Iris pigment epithelial cell (primary cell): ENCODE measurements at regions not wholly inside any gene's neighbourhood (a gene's known extent, or its start where the extent isn't known, plus 50 kb on each side); places are given as distances from the start of the nearest gene placed in this dataset.
A peak's percentile ranks its signal among the peaks of the same experiment; 100 is the strongest.
"Not testable (repeated sequence)": the region's sequence is repeated elsewhere in the genome, so short reads cannot be mapped to it uniquely, and the experiment has no call there.

Source experiments
- DNase-seq: peaks from one replicate; pipeline ENCODE4 v3.0.0-alpha.2; 2011; ENCODE audit warnings: low read depth

DNA sequence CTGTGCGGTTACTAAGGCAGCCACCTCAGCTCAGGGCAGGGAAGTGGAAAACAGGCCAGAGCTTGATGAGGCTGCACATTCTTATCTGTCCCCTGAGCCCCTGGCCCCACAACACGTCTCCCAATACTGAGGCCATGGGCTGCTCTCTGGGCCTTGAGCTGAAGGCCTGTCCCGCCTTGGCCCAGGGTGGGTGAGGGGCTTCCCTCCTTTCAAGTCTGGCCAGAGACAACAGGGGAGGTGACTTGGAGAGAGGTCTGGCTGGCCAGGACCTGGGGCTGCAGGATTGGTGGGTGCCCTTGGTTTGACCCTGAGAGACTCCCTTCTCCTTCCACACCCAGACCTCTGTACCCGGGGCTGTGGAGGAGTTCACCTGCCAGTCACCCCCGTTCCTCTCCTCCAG, 563.8 kb downstream of the PTPRU start:
- no peak for DNase-seq

GRCh38 chr1:29798699-29799566, 562.6 kb downstream of the PTPRU start:
- DNase-seq = no peak

DNA sequence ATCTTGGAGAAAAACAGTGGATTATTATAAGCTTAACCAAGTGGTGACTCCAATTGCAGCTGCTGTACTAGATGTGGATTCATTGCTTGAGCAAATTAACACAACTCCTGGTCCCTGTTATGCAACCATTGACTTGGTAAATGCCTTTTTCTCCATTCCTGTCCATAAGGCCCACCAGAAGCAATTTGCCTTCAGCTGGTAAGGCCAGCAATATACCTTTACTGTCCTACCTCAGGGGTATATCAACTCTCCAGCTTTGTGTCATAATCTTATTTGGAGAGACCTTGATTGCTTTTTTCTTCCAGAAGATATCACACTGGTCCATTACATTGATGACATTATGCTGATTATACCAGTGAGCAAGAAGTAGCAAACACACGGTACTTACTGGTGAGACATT, 560.8 kb downstream of the PTPRU start:
- DNase-seq = not testable (repeated sequence)

GRCh38 chr1:29795965-29796364, 559.6 kb downstream of the PTPRU start:
- not testable (repeated sequence) for DNase-seq

DNA sequence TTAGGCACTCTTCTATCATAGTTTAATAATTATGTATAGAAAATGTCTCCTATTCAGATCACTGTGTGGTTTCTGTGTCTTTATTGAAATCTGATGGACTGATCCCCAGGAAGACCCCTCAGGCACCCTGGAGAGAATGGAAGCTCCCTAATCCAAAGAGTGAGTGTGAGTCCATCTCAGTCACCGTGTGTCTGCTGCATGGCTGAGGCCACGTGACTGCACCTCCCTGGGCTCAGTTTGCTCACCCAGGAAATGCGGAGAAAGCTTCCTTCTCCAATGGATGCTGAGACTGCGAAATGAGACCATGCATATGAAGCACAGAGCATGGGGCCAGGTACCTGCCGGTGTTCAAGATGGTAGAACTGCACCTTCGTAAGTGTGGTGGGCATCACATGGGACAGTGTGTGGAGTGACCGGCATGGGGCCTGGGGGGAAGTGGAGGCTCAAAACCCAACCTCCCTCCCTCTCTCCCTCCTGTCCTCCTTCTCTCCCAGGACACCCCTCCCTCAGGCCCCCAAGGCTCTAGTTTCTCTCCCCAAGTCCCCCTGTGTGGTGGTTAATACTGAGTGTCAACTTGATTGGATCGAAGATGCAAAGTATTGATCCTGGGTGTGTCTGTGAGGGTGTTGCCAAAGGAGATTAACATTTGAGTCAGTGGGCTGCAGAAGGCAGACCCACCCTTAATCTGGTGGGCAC, 557.5 kb downstream of the PTPRU start:
- DNase-seq = no peak

- DNase-seq = peak; percentile 78
Observed at GRCh38 chr1:29793101-29793546, 556.8 kb downstream of the PTPRU start.

- DNase-seq = no peak
Observed at GRCh38 chr1:29789910-29790247, 553.6 kb downstream of the PTPRU start.

DNA sequence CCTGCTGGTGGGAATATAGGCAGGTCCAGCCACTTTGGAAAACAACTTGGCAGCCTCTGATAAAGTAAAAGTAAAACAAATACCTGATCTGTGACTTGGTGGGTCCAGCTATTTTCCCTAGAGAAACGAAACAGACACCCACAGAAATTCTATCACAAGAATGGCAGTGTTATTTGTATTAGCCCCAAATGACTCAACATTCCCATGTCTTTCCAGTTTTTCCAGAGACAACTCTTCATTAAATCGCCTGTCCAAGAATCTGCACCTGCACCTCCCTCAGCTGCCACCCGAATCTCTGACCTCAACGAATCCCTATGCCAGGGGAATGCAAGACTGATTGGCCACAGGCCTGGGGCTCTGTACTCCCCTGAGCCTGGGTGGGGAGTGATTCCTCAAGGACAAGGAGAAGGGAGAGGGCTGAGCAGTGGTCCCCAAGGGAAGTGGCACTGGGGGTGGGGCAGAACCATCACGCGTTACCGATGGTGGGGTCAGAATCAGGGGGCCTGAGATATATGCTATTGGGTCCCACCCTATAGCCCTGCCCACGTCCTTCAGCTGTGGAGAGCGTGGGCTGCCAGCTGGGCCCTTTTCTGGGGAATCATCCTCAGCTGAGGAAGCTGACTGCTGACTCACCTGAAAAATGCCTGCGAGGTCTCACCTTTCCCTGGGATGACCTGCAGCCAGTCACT, 553.0 kb downstream of the PTPRU start:
- no peak for DNase-seq

DNA sequence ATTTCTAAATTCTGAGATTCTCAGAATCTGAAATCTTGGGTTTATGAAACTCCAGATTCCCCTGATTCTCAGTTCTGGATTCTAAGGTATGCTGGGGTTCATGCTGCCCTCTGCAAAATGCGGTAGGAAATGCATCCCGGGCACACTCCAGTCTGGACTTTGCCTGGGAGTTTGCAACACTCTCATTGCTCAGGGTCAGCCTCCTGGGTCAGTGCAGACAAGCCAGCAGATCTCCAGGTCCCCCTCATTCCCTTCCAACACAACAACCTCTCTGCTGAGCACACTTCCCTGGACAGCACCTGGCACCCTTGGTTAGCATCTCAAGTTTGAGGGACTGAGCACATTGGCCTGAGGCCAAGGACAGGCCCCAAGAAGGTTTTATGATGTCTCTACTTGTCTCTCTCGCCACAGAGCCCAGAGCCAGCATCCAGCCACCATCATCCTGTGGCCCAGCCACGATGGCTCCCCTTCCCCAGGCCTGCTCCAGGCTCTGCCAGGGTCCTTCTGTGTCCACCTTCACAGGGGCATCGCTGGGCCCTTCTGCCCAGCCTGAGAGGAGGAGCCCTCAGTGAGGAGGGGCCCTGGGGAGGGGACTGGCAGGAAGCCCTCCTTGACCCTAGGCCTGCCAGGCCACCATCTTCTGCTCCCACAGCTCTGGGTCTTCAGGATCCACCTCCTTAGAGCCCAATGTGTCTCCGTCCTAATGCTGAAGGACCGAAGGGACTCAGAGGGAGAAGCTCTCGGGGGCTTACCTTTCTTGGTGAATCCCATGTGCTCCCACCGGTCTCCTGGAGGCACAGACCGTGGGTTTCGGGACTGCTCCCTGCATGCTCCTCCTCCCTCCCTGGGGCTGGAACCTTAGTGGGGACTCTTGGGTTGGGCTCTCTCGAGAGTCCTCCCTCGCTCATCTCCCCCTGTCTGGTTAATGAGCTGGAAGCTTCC, 550.7 kb downstream of the PTPRU start:
- no peak for DNase-seq

DNA sequence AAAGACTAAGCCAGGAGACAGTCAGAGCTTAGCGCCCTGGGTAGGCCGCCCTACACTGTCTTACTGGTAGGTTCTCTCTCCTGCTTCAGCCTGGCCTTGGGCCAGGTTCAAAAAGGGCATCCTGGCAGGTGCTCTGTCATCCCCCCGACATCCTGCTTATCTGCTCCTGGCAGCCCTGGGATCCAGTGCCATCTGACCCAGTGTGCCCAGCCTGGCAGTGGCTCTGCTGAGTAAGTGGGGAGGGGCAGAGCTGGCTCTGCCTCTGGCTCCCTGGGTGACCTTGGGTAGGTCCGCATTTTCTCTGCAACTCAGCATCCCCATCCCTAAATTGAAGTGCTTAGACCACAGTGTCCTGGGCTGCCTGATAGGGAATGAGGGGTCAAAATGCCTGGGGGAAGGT, 549.9 kb downstream of the PTPRU start:
- DNase-seq = no peak

DNA sequence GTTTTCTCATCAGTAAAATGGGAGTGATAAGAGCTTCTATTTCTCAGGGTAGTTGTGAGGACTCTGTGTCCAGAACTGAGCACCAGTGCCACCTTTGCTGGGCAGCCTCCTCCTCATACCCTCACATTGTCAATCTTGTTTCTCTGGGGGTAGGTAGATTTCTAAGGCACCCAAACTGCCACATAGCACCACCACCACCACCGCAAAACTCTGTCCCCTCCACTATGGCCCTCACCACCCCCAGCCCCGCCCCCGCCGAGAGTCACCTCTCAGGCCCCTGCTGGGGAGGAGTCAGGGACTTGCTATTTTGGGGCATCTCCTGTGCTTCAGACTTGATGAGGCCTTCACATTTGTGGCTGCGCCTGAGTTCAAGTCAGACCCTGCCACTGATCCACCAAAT, 549.2 kb downstream of the PTPRU start:
- no peak for DNase-seq

- no peak for DNase-seq
Observed at GRCh38 chr1:29785137-29785527, 548.8 kb downstream of the PTPRU start.

DNA sequence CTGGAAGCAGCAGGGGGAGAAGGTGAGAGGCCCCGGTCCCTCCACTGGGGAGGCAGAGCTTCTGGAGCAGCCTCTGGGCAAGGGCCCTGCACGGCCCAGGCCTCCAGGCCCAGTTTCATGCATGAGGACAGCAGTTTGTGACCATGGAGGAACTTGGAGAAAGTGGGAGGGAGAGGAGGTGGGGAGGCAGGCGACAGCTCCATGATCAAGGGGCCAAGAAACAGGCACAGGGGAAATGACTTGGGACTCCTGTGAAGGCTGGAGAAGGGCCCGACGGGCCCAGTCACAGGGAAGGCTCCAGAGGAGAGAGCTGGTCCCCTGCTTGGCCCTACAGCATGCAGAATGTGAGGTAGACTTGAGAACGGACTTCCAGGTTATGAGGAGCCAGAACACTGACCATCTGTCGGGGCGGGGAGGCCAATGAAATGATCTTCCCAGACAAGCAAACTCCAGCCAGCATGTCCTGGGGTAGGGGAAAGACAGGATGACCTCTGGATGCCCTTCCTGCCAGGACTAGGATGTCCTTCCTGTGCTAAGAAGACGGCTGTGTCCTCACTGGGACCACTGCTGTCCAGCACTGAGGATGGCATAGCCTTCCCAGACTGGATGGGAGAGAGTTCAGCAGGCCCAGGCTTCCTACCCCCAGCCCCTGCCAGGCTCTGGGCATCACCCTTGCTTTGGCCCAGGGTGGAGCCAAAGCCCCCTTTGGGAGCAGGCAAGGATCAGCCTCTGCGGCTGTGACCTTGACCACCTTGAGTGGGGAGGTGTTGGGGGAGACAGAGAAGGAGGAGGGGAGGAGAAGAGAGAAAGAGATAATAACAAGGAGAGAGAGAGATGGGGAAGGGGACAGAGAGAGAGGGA, 548.2 kb downstream of the PTPRU start:
- no peak for DNase-seq

- no peak for DNase-seq
Observed at GRCh38 chr1:29783508-29784275, 547.4 kb downstream of the PTPRU start.

GRCh38 chr1:29782846-29783507, 546.7 kb downstream of the PTPRU start:
- no peak for DNase-seq

GRCh38 chr1:29779146-29779545, 542.8 kb downstream of the PTPRU start:
- no peak for DNase-seq

DNA sequence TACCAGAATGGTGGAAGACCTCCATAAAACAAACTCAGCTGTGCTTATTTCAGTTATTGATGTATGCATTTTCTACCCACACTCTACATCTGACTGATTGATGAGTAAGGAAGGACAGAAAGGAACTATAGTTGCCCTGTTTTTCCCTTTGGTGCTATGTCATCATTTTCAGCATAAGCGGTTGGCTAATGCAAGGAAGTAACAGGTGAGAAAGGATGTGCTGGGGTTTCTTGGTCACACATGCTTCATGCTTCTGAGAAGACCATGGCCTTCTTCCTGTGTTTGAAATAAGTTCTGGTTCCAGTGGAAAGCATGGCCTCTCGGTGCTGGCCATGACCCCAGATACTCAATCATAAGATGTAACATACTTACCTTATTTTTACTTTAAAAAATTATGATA, 541.2 kb downstream of the PTPRU start:
- DNase-seq = no peak

DNA sequence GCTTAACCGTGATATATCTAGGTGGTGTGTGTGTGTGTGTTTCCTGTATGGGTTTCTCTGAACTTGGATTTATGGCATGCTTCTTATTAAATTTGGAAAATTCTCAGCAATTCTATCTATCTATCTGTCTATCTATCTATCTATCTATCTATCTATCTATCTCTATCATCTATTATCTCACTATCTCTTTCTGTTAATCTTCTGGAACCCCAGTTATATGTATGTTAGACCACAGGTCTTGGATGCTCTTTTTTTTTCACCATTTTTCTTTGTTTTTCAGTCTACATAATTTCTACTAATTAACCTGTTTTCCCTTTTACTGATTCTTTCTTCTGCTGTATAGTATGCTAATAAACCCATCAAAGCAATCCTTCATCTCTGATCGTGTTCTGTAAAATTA, 538.0 kb downstream of the PTPRU start:
- no peak for DNase-seq

- DNase-seq = no peak
Observed at GRCh38 chr1:29772584-29773100, 536.3 kb downstream of the PTPRU start.
